Urothelium cell line (cell line): ENCODE measurements at regions not wholly inside any gene's neighbourhood (a gene's known extent, or its start where the extent isn't known, plus 50 kb on each side); places are given as distances from the start of the nearest gene placed in this dataset.
"Not testable (repeated sequence)": the region's sequence is repeated elsewhere in the genome, so short reads cannot be mapped to it uniquely, and the experiment has no call there.

Experiments used
- DNase-seq: peaks from one replicate; pipeline ENCODE4 v3.0.0; 2011; ENCODE audit warnings: low spot score, mixed read lengths
- FAIRE-seq: peaks from 2 replicates; lab custom pipeline; 2011; peaks lifted over from hg19 to GRCh38; lab: Jason Lieb, UNC

DNA sequence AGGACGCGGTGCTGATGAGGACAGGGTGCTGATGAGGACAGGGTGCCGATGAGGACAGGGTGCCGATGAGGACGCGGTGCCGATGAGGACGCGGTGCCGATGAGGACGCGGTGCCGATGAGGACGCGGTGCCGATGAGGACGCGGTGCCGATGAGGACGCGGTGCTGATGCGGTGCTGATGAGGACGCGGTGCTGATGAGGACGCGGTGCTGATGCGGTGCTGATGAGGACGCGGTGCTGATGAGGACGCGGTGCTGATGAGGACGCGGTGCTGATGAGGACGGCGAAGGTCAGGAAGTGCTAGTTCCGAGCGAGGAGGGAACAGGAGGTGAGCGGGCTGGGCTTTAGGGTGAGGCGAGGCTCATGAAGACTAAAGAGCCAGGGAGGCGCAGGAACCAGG, 399.9 kb downstream of the SMOC2 start:
- DNase-seq, FAIRE-seq: not testable (repeated sequence)

DNA sequence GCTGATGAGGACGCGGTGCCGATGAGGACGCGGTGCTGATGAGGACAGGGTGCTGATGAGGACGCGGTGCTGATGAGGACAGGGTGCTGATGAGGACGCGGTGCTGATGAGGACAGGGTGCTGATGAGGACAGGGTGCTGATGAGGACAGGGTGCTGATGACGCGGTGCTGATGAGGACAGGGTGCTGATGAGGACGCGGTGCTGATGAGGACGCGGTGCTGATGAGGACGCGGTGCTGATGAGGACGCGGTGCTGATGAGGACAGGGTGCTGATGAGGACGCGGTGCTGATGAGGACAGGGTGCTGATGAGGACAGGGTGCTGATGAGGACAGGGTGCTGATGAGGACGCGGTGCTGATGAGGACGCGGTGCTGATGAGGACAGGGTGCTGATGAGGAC, 399.3 kb downstream of the SMOC2 start:
- DNase-seq, FAIRE-seq: not testable (repeated sequence)

DNA sequence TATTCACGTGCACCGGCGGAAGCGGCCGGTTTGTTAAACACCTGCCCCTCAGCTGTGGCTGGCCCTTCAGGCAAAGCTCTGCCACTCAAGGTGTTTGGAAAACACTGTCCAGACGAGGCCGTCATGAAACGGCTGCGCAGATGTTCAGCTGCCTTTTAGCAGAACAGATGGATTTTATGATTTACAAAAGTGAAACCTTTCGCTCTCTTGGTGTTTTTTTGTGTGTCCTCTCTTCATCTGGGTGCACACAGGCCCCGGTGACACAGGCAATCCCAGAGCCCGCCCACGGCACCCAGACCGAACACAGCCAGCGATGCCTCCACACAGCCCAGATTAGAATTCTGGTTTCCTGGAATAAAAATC, 397.0 kb downstream of the SMOC2 start:
- no peak for FAIRE-seq
- DNase-seq, result no peak

DNA sequence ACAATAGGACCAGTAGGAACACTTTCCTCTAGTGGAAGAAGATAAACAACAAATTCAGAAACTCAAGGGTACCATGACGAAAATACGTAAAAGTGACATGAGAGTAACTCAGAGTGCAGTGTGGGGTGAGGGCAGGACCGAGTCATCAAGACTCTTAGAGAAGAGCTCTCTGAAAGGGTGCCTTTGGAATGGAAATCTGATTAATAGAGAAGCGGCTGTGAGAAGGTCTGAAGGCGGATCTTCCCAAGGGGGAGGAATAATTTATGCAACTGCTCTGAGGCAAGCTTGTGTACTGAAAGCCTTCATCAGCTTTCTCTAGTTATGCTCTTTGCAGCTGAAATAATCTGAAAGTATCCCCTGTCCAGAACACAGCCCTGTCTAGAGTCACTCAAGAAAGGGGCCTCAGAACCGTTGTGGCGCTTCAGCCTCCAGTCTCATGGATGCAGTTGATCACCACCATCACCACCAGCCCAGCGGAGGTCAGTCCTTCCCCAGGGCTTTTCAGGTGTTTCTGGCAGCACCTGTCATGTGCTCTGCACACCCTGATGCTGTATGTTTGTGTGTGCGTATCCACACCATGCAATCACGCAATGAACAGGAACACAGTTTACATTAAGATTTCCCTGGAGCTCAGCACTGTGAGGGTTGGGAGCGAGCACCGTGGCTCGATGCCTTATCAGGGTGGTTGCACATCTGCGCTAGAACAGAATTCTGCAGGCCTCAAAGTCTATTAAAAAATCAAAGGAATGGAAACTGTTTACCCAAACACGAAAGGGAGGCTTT, 396.5 kb downstream of the SMOC2 start:
- FAIRE-seq (no peak), DNase-seq (no peak)

DNA sequence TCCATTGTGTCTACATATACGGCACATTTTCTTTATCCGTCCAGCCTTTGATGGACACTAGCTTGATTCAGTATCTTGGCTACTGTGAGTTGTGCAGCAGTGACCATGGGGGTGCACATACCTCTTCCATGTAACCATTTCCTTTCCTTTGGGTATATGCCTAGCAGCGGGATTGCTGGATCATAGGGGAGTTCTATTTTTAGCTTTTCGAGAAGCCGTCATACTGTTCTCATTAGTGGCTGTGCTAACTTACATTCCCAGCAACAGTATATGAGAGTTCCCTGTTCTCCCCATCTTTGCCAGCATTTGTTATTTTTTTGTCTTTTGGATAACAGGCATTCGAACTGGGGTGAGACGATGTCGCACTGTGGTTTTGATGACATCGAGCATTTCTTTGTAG, 395.0 kb downstream of the SMOC2 start:
- FAIRE-seq, result peak; percentile 30
- DNase-seq, result no peak

DNA sequence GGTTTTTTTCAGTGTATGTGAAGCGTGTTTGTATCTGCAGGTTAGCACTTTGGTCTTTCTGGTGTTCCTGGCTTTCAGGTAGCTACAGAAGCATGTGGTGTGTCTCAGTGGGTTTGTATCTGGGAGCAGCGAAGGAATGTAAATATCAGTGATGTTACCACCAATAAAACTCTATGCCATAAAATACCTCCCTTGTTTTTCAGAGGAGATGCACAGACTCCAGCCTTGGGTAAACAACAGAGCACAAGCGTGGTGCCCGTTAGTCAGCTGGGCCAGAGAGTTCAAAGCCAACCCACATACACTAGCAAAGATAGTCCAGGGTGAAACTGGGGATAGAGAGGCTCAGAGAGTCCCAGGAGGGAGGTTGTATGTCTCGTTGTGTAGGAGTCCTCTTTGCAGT, 393.8 kb downstream of the SMOC2 start:
- no peak for FAIRE-seq
- DNase-seq, result no peak

DNA sequence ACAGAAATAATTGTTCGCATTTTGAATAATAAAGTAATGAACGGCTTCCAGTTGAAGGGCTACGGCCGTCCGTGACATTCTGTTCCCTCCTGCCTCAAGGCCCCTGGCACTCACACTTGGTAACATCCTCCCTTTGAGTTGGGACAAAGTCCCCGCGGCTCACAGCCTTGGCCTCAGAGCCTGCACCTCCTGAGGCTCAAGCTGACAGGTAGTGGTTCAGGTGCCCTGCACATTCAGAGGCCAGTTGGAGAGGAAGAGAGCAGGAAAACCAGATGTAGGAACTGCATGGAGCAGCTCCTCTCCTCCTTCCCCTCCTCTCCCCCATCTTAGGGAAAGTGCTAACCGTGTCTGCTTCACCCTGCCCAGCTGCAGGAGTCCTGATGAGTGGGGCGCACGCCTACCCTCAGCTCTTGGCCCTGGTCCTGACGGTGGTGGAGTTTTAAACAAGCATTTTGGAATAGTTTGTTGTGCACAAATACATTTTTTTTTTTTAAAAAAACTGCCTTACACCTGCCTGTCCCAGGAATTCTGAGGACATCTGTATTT, 393.1 kb downstream of the SMOC2 start:
- DNase-seq, result no peak
- FAIRE-seq, result no peak

DNA sequence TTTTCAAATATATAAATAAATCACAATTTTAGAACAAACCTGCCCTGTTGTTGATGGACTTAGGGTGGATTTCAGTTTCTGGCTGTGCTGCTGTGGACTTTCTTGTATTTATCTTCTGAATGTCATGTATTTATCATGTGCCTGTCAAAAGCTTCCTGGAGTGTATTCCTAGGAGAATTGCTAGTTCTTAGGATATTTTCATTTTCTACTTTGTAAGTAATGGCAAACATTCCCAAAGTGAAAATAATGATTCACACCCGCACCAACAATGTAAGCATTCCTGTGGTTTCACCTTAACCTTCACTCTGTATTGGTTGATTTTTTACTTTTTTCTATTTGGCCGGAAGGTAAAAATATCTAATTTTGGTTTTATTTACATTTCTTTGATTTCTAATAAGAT, 387.8 kb downstream of the SMOC2 start:
- no peak for DNase-seq
- no peak for FAIRE-seq

DNA sequence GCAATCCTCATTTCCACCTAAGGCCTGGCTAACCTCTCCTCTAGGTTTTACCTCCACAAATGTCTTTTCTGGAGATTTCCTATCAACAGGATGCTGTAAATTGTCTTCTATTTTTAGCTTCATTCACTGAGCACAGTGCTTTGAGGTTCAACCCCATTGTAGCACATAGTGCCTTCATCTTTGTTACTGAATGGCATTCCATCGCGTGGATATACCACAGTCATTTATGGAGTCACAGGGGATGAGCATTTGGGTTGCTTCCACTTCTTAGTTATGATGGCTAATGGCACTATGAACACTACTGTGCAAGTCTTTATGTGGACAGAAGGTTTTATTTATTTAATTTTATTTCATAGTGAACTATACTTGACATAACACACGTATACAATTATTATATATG, 387.1 kb downstream of the SMOC2 start:
- FAIRE-seq, result no peak
- DNase-seq, result no peak

DNA sequence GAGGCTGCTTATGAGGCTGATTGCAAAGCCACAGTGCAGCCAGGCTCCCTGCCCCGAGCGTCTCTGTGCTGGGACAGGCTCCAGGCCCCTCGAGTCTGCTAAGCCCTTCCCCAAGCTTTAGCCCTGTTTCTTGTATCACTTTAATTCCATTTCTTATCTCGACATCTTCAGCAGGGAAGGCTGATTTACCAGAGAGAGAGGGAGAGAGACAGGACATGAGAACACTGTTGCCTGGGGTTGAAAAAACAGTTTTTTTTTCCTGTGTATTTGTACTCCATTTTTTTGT, 386.5 kb downstream of the SMOC2 start:
- no peak for FAIRE-seq
- DNase-seq, result no peak

DNA sequence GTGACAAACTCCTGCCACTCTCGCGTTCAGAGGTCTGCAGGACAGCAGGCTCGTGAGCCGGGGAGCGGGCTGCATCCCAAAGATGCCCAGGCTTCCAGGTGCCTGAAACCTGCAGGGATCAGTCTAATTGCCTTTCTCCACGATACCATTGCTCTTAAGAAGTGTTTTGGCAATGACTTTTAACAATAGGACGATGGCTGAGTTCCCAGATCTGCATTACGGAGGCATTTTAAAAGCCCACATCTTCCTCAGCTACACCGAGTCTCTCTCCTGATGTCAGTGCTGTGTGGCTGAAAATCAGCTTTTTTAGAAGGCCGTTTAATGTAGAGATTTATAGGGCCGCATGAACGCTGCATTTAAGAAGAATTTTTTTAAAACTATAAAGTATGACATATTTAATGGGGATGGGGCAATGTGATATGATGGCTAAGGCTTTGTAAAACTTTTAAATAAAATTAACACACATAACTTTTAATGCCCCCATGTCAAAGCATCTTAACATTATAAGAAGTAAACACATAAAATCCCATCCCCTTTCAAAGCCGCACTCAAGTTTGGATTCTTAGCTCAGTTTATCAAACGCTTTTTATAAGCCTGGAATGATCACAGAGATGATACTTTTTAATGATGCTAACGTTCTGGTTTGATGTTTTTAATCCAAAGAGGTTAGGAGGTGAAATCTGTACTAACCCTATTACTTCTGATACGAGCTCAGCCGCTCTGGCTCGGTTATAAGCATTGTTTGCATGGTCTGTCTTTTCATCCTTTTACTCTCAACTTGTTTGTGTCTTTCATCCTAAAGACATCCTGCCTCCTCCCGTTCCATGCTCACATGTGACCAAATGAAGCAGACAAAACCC, 386.0 kb downstream of the SMOC2 start:
- no peak for FAIRE-seq

DNA sequence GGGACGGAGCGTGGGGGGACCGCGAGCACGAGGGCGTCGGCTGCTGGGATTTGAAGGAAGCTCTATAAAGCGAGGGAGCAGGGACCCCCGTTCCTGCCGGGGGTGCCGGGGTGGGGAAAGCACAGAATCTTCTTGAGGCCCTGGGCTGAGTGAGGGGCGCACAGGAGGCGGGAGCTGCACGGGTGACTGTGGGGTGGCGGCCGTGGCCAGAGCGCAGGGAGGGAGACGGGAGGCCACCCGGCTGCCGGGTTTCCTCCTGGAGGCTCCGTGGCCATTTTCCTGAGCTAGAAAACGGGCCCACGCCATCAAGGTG, 385.1 kb downstream of the SMOC2 start:
- DNase-seq (no peak), FAIRE-seq (no peak)

More for the DNA sequence above, 386.0 kb downstream of the SMOC2 start:
- DNase-seq, result no peak

DNA sequence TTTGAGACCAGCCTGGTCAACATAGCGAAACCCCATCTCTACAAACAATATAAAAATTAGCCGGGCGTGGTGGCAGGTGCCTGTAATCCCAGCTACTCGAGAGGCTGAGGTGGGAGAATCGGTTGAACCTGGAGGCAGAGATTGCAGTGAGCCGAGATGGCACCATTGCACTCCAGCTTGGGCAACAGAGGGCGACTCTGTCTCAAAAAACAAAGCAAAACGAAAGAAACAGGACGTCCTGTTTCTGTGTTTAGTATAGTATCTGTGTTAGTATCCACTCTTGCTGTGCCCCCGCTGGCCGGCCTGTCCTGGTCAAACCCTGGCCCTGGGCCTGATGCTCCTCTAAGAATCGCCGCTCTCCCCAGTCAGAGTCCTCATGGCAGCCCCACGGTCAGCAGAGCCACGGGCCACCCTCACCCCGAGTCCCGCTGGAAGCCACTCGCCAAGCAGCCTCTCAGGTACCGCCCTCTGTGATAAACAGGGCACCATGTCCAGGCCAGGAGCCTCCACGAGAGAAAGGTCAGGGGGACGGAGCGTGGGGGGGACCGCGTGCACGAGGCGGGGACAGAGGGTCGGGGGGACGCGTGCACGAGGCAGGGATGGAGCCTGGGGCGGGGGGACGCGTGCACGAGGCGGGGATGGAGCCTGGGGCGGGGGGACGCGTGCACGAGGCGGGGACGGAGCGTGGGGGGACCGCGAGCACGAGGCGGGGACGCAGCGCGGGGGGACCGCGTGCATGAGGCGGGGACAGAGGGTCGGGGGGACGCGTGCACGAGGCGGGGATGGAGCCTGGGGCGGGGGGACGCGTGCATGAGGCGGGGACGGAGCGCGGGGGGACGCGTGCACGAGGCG, 384.5 kb downstream of the SMOC2 start:
- DNase-seq (no peak), FAIRE-seq (no peak)

DNA sequence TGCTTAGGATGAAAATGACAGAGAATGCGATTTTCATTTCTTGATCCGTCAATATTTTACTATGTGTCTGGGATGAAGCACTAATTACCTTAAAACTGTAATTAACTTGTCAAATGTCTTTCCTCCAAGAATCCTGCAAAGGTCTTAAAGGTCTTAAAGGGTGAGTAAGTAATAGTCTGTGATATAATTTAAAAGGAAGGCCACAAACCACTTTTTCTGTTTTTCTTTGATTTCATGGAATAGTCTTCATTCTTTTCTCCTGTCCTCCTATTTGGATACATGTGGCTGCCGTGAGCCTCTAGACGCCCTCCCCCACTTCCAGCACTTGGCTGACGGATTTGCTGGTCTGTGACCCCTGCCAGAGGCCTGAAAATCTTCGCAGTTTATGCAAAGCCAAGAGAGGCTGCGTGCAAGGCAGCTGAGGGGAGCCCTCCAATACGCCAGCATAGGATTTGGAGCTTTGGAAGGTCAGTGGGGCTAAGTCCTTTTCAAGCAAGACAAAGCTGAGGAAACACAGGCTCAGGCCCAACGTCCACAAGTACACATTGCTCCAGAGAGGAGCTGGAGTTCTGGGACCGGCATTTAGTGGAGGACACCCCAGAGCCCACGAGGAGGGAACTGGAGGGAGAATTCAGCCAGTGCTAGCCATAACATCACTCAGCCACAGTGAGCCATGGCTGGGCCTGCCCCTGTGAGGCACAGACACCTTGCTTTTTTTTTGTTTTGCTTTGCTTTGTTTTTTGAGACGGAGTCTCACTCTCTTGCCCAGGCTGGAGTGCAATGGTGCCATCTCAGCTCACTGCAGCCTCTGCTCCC, 382.6 kb downstream of the SMOC2 start:
- no peak for DNase-seq
- FAIRE-seq, result no peak

DNA sequence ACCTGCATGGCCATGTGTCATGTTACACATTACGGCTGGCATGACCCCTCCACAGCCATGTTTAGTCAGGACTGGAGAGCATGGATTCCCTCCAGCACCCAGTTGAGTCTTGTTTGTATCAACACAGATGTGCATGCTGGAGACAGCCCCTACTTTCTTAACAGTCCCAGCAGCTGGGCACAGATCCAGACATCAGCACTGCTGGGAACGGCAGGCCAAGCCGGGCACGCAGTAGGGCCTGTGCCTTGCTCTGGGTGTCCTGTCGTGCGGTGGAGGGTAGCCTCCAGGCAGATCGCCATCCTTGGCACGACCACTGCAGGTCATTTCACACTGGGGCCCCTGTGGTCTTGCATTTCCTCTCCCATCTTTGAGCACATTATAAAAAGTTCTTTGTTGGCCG, 381.4 kb downstream of the SMOC2 start:
- DNase-seq (no peak), FAIRE-seq (no peak)

DNA sequence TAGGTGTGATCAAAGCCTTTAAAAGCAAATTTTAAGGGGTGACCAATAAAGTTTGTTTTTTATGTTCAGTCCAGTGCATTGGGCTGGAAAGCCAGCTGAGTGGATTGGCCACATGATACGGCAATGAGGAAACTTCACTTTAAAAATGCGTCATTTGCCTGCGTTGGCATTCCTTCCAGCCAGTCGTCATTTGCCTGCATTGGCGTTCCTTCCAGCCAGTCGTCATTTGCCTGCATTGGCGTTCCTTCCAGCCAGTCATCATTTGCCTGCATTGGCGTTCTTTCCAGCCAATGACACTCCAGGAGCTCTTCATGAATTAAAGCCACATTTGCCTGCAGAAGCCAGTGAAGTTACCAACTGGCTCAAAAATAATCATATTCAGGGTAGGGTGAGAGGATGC, 378.6 kb downstream of the SMOC2 start:
- FAIRE-seq, result no peak
- no peak for DNase-seq

DNA sequence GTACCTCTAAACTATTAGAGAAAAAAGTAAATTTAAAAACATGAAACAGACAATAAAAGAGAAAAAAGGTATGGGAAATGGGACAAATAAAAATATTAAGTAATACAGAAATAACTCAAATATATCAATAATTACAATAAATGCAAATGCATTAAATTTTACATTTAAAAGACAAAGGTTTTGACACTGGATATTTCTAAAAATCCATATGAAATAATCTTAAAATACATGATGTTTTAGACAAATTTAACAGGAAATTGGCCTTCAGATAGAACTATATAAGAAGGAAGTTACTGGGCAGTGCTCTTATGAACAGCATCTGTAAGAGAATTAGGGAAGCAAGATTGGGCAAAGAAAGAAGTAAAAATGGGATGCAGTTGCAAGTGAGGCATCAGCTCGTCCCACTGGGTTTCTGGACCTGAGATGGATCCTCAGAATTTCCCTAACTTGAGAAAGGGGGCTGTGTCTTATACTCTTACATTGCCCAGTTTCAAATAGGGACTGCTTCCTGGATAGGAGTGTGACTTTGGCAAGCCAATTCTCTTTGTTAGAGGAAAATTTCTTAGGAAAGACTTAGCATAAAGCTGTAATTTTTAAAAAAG, 376.7 kb downstream of the SMOC2 start:
- DNase-seq, result no peak
- FAIRE-seq, result no peak

DNA sequence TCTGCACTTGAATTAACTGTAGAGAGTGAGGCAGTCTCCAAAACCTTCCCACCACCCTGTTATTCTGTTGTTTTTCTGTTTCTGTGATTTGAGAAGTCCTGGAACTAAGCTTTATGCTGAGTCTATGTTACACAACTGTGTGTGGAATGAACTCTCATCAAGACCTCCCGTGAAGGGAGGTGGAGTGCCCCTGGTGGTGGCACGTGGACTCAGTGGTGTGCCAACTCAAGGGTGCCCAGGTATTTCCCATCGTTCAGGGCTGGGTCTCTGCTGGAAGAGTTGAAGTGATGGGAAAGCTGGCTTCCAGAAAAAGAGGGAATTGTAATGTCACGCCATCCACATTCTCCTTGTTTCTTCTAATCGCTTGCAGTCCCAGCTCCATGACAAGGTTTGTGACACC, 374.2 kb downstream of the SMOC2 start:
- DNase-seq, result no peak
- FAIRE-seq, result no peak

DNA sequence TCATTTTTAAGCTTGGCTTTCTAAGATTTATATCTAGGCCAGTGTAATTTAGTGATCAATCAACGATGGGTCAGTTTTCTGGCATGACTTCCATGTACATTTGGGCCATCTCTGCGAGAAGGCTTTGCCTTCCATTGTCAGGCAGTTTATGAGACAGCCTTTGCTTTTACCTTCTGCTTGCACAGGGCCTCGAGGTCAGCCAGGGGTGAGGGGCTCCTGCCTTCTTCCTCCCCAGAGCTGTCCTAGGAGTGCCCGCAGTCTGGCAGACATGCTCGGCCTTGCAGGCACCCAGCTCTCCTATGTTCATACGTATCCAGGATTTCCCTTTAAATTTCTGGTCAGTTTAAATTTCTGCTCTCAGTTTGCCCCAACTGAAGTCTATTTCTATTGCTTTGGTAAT, 367.2 kb downstream of the SMOC2 start:
- no peak for FAIRE-seq
- no peak for DNase-seq

DNA sequence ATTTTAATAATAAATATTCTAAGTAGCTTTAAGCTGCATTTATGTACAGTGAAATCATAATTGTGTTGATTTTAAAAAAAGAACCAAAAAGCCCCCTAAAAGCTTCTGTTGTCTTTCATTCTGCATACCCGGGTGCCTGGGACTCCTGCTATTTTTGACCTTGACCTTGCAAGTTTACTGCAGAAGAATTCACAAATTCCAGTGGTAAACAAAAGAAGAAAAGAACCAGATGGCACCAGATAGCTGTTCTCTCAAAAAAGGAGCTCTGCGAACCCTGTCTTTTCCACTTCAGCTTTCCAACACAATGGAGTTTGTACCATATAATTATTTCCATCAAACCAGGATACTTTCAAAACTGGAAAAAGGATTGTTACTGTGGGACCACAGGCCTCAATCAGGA, 363.3 kb downstream of the SMOC2 start:
- DNase-seq (no peak), FAIRE-seq (no peak)
